Effector memory CD4-positive, alpha-beta T cell (primary cell): ENCODE measurements at regions not wholly inside any gene's neighbourhood (a gene's known extent, or its start where the extent isn't known, plus 50 kb on each side); places are given as distances from the start of the nearest gene placed in this dataset.

Experiments used
- DNase-seq, 3 donors: peaks; one replicate each; pipeline ENCODE4 v3.0.0-alpha.2; 2020
- H3K27ac ChIP-seq: 2 replicates; pipeline ENCODE4 v1.7.0; 2013; ENCODE audit warnings: mild to moderate bottlenecking, low read length, moderate library complexity; ENCODE audit not compliant: insufficient read depth, poor library complexity, severe bottlenecking
- H3K27me3 ChIP-seq: replicated peaks from 2 replicates; pipeline ENCODE4 v1.7.0; 2013; ENCODE audit warnings: mild to moderate bottlenecking, low read length; ENCODE audit not compliant: insufficient read depth, control insufficient read depth, poor library complexity, severe bottlenecking
- H3K36me3 ChIP-seq: 2 replicates; pipeline ENCODE4 v1.7.0; 2013; ENCODE audit warnings: mild to moderate bottlenecking, low read length, moderate library complexity; ENCODE audit not compliant: control insufficient read depth, insufficient read depth
- H3K4me1 ChIP-seq: 2 replicates; pipeline ENCODE4 v1.7.0; 2013; ENCODE audit warnings: low read length, mild to moderate bottlenecking; ENCODE audit not compliant: control insufficient read depth, insufficient read depth, poor library complexity, severe bottlenecking
- H3K4me3 ChIP-seq: 2 replicates; pipeline ENCODE4 v1.7.0; 2013; ENCODE audit warnings: low read length, low read depth, mild to moderate bottlenecking; ENCODE audit not compliant: insufficient read depth, poor library complexity, severe bottlenecking
- H3K9me3 ChIP-seq: 2 replicates; pipeline ENCODE4 v1.7.0; 2013; ENCODE audit warnings: mild to moderate bottlenecking, low read length, moderate library complexity; ENCODE audit not compliant: control insufficient read depth

DNA sequence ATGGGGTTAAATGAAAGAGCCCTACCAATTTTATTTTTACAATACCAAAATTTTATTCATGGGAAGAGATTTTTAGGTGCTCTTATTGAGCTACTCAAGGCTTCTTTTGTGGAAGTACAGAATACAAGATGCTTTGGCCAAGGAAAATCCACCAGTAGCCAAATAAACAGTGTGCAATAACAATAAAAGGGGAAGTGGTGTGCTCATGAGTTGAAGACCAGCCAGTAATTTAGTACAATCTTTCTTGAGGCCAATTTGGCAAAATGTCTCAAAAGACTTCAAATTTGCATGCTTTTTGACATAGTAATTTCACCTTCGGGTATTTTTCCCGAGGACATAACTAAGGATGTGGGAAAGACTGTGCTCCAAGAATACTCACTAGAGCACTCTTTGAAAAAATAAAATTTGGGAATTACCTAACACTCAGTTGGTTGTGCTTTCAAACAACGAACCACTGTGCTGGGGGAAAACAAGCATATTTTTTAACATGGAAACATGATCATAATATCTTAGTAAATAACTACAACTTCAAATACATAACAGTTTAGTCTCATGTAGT is 294.0 kb downstream of the DIPK2A start:
- DNase-seq = no peak
- Histone ChIP-seq H3K4me3 (no peak overlapping the region), H3K9me3 (no peaks in the 10 kb centered on the region), H3K4me1 (no peaks in the 10 kb centered on the region), H3K27ac (no peak overlapping the region), H3K27me3 (no peaks in the 10 kb centered on the region), H3K36me3 (no peaks in the 10 kb centered on the region)

DNA sequence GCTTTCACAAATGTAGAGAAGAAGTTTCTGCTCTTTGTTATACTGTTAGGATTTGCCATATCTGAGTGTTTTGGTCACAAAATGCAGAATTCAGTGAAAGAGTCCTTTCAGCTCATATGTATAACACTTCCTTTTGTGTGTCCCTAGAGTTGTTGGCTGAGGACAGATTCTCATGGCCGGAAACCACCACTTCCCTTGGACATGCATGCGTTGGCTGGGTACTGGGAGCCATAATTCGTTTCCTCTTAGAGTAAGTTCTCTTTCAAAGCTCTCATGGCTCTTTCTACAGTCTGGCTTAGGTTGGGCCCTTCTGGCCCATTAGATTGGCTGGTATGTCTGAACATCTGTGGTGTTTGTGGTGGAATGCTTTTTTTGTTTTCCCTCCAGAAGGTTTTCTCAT is 298.5 kb downstream of the DIPK2A start:
- Histone ChIP-seq H3K27me3 (no peaks in the 10 kb centered on the region), H3K4me1 (no peaks in the 10 kb centered on the region), H3K9me3 (no peaks in the 10 kb centered on the region), H3K4me3 (no peak overlapping the region), H3K27ac (no peak overlapping the region), H3K36me3 (no peaks in the 10 kb centered on the region)
- DNase-seq = no peak

DNA sequence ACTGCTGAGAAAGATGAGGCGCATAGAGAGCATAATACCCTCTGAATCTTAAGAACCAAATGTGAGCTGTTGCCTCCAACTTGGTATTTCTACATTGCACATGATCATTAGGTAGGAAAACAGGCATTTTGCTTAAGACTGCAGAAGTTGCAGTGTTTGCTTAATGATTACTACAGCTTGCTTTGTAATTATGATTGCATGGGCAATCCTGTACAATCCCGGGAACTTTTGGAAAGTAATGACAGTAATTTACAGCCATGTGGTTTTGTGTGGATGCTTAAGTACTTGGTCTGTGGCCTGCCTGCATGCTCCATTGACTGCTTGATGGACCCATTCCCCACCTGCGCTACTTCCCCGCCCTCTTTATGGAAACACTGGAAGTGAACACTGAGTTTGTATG is 301.1 kb downstream of the DIPK2A start:
- no peak for DNase-seq
- Histone ChIP-seq H3K27ac (no peak overlapping the region), H3K4me1 (no peaks in the 10 kb centered on the region), H3K36me3 (no peaks in the 10 kb centered on the region), H3K9me3 (no peaks in the 10 kb centered on the region), H3K27me3 (no peaks in the 10 kb centered on the region), H3K4me3 (no peak overlapping the region)

DNA sequence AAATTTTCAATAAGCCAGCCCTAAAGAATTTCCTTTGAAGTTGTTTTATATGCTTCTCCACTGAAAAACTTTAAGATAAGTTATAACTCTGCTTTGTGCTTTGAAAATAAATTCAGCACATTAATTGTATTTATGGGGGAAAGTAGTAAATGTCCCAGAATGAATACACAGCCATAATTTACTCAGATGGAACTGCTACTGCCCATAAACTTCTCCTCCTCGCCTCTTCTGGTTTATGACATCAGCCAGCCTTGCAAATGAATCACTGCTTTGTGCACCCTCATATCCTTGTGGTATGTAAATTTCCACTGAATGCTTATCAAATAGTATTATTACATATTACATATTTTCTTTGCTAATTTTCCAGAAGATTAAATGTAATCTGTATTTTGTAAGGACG is 302.0 kb downstream of the DIPK2A start:
- H3K27me3 ChIP-seq = no peaks in the 10 kb centered on the region
- H3K9me3 ChIP-seq = no peaks in the 10 kb centered on the region
- DNase-seq = no peak
- H3K27ac ChIP-seq = no peak overlapping the region
- H3K36me3 ChIP-seq = no peaks in the 10 kb centered on the region
- no peaks in the 10 kb centered on the region for H3K4me1 ChIP-seq
- H3K4me3 ChIP-seq = no peak overlapping the region

DNA sequence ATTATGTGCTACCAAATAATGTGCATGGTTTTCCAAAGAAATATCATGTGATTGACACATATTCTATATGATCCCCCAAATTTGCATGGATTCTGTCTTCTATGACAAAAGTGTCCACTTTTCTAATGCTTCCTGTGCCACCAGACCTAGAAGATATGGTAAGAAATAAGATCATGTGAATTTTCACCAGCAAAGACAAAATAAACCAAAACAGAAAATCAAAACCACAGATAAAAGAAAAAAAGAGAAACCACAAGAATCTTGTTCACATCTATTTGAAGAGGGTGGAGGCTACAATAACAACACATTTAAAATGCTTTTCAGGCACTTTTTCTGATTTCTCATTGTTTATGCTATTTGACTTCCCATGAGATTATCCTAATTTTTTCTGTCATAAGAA is 303.4 kb downstream of the DIPK2A start:
- H3K27ac ChIP-seq = no peak overlapping the region
- H3K9me3 ChIP-seq = no peaks in the 10 kb centered on the region
- H3K4me1 ChIP-seq = no peaks in the 10 kb centered on the region
- no peaks in the 10 kb centered on the region for H3K36me3 ChIP-seq
- no peak for DNase-seq
- no peak overlapping the region for H3K4me3 ChIP-seq
- no peaks in the 10 kb centered on the region for H3K27me3 ChIP-seq

DNA sequence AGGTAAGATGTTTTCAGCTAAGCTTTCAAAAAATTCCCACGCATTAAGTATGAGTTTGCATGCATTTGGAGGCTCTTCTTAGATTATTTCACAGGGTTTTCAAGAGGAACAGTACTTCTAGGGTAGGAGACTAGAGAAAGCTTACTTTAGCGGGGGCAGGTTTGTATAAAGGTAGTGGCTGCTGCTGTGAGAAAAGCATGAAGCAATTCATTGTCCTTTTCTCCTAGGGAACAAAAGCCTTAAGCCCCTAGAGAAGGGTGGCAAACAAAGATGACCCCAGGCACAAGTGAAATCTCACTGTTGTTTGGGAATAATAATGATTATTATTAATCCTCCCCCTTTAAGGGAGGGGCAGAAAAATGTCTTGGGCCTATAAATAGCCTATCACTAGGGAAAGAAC is 310.7 kb downstream of the DIPK2A start:
- no peak overlapping the region for H3K4me3 ChIP-seq
- no peak overlapping the region for H3K27ac ChIP-seq
- no peaks in the 10 kb centered on the region for H3K27me3 ChIP-seq
- no peaks in the 10 kb centered on the region for H3K4me1 ChIP-seq
- DNase-seq = no peak
- no peaks in the 10 kb centered on the region for H3K36me3 ChIP-seq
- no peaks in the 10 kb centered on the region for H3K9me3 ChIP-seq

DNA sequence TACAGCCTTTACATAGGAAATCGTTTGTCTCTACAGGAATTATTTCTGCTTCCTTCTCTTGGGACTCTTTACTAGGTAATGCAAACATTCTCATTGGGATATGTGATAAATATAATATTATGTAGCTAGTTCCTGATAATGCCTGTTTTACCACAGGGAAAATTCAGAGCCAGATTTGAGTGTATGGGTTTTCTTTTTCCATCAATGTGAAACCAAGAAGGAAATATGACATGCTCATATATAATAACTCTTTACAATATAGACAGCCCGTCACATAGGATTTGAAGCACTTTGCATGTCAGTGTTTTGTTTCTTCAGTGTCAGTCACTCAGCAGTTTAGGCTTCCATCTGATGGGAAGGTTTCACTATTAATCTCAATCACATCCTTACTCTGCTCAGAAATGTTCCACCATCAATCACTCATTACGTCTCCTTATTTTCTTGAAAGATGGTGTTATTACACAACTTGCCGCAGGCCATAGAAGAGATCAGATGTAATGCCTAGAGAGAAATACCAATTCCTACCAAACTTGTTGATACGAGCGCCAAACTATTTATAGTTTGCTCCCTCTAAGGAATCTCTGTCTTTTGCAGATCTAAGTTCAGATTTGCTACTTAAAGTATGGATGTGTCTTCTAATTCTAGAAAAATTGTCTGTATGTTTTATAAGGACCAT is 314.8 kb downstream of the DIPK2A start:
- Histone ChIP-seq H3K4me3 (no peak overlapping the region), H3K9me3 (no peaks in the 10 kb centered on the region), H3K36me3 (no peaks in the 10 kb centered on the region), H3K4me1 (no peaks in the 10 kb centered on the region), H3K27me3 (no peaks in the 10 kb centered on the region), H3K27ac (no peak overlapping the region)
- DNase-seq = no peak

DNA sequence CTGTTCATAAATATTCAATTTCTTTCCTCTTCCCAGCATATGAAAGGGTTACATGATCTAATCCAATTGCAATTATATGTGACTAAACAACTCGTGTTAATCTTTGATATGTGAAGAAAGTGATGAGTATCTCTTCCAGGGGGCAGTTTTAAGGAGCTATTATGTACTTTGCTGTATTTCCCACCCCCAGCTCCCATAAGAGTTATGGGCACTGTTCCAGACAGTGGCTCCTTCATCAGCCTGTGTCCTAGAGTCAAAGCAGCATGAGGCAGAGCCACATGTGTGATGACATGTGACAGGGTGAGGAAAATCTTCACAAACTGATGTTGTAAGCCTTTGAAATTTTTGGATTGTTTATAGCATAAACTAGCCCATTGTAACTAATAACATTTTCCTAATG is 315.4 kb downstream of the DIPK2A start:
- Histone ChIP-seq H3K4me1 (no peaks in the 10 kb centered on the region), H3K4me3 (no peak overlapping the region), H3K27ac (no peak overlapping the region), H3K9me3 (no peaks in the 10 kb centered on the region), H3K27me3 (no peaks in the 10 kb centered on the region), H3K36me3 (no peaks in the 10 kb centered on the region)
- DNase-seq = no peak

DNA sequence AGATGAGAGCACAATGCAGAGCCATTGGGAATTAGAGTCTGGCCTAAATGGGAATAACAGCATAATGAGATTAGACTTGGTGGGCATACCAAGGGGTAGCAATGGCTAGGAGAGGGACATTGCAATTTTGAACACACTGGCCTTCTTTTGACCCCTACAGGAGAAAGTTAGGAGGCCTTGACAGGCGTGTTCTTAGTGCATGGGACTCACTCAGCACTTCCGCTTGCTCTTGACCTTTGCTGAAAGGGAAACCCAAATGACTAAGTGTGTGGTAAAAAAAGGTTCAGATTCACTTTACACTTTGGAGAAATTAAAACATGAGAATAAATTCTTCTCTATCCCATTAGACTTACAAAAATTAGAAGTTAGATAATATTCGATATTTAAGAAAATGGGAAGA is 317.4 kb downstream of the DIPK2A start:
- no peak for DNase-seq
- Histone ChIP-seq H3K27ac (no peak overlapping the region), H3K4me1 (no peaks in the 10 kb centered on the region), H3K27me3 (no peaks in the 10 kb centered on the region), H3K36me3 (no peaks in the 10 kb centered on the region), H3K9me3 (no peaks in the 10 kb centered on the region), H3K4me3 (no peak overlapping the region)

DNA sequence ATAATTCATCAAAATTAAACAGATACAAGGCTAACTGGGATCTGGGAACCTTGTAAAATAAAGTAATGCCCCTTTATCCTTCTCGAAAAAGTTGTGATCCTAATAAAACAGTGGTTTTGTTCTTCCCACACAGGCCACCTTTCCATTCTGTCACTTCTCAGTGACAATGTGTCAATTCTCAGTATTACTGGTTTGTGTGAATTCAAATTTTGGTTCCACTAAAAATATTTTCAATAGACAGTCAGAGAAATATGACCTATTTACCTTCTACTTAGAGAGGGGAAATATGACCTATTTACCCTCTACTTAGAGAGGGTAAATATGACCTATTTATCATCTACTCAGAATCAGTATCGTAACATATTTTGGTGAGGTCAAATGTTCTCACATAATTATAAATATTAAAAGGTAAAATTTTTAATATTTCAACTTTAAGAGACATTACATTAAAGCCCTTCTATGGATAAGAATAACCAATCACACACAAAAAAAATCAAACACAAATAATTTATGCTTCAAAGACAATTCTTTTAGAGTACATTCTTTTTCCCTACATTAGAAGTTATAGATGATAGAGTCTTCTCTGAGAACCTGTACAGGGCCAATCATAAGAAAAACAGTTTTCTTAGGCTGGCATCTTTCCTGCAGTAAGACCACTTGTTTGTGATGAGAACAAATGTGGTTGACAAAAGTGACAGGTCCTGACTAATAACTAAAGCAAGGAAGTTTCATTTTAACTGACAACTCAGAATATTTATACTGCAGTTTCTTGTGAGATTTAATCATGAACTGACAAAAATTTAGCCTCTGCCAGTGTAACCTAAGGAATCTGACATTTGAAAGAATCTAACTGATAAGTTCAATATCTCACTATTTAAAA is 323.3 kb downstream of the DIPK2A start:
- H3K9me3 ChIP-seq = no peaks in the 10 kb centered on the region
- no peak overlapping the region for H3K27ac ChIP-seq
- no peak for DNase-seq
- H3K4me3 ChIP-seq = no peak overlapping the region
- no peaks in the 10 kb centered on the region for H3K4me1 ChIP-seq
- H3K27me3 ChIP-seq = no peaks in the 10 kb centered on the region
- no peaks in the 10 kb centered on the region for H3K36me3 ChIP-seq
